Activated naive CD4-positive, alpha-beta T cell treated with anti-CD3 and anti-CD28 coated beads for 36 hours (primary cell): ENCODE measurements at regions not wholly inside any gene's neighbourhood (a gene's known extent, or its start where the extent isn't known, plus 50 kb on each side); places are given as distances from the start of the nearest gene placed in this dataset.
A peak's percentile ranks its signal among the peaks of the same experiment; 100 is the strongest.

Source experiments
- CTCF ChIA-PET: fragments of 350-600 bp; sonication (Branson Sonifier 250); formaldehyde crosslinking; loops from one replicate; lab custom pipeline; 2021; ENCODE audit warnings: antibody characterized with exemption; lab: Charles Lee
- DNase-seq: peaks from one replicate; pipeline ENCODE4 v3.0.0-alpha.2; 2020
- H3K27ac Mint-ChIP-seq: one replicate; pipeline ENCODE4 v1.8.0; 2021; ENCODE audit warnings: mild to moderate bottlenecking, mixed read lengths
- H3K27me3 Mint-ChIP-seq: one replicate; pipeline ENCODE4 v1.8.0; 2021; ENCODE audit warnings: low read depth, mixed read lengths
- H3K36me3 Mint-ChIP-seq: one replicate; pipeline ENCODE4 v1.8.0; 2021; ENCODE audit warnings: low read depth, mixed read lengths
- H3K4me1 Mint-ChIP-seq: one replicate; pipeline ENCODE4 v1.8.0; 2021; ENCODE audit warnings: low read depth, mixed read lengths
- H3K4me3 Mint-ChIP-seq: one replicate; pipeline ENCODE4 v1.8.0; 2021; ENCODE audit warnings: mild to moderate bottlenecking, moderate library complexity, mixed read lengths
- H3K9me3 Mint-ChIP-seq: one replicate; pipeline ENCODE4 v1.8.0; 2021; ENCODE audit warnings: mixed read lengths
- intact Hi-C: fragments of 100-400 bp; cut with micrococcal nuclease; formaldehyde crosslinking; loops from one replicate; pipeline ENCODE4 v1.15.1; 2023

GRCh38 chr2:238567996-238568395 is 141.3 kb downstream of the ASB1 start:
- intact Hi-C loops, result no loop called here
- H3K27me3 Mint-ChIP-seq, result no peaks in the 10 kb centered on the region
- no peaks in the 10 kb centered on the region for H3K36me3 Mint-ChIP-seq
- no peaks in the 10 kb centered on the region for H3K9me3 Mint-ChIP-seq
- H3K4me3 Mint-ChIP-seq, result no peak overlapping the region
- CTCF ChIA-PET, result no interaction called here
- H3K27ac Mint-ChIP-seq, result no peak overlapping the region
- H3K4me1 Mint-ChIP-seq, result no peaks in the 10 kb centered on the region
- DNase-seq, result no peak

GRCh38 chr2:238568455-238569440 is 142.0 kb downstream of the ASB1 start:
- H3K36me3 Mint-ChIP-seq, result no peaks in the 10 kb centered on the region
- intact Hi-C loops, result no loop called here
- CTCF ChIA-PET, result interaction anchor here (2.1 kb wide), 1 partner anchor 198 kb away, joined by 5 read pairs; no protein-coding TSS in a partner anchor
- no peak overlapping the region for H3K27ac Mint-ChIP-seq
- no peak overlapping the region for H3K4me3 Mint-ChIP-seq
- no peaks in the 10 kb centered on the region for H3K4me1 Mint-ChIP-seq
- DNase-seq, result no peak
- H3K27me3 Mint-ChIP-seq, result no peaks in the 10 kb centered on the region
- no peaks in the 10 kb centered on the region for H3K9me3 Mint-ChIP-seq

GRCh38 chr2:238569507-238570195 is 142.9 kb downstream of the ASB1 start:
- no peaks in the 10 kb centered on the region for H3K36me3 Mint-ChIP-seq
- H3K4me1 Mint-ChIP-seq, result no peaks in the 10 kb centered on the region
- no peak overlapping the region for H3K4me3 Mint-ChIP-seq
- CTCF ChIA-PET, result interaction anchor here (2.1 kb wide), 1 partner anchor 199 kb away, joined by 5 read pairs; no protein-coding TSS in a partner anchor
- intact Hi-C loops, result no loop called here
- no peaks in the 10 kb centered on the region for H3K27me3 Mint-ChIP-seq
- H3K27ac Mint-ChIP-seq, result no peak overlapping the region
- DNase-seq, result no peak
- H3K9me3 Mint-ChIP-seq, result no peaks in the 10 kb centered on the region

- intact Hi-C loops, result no loop called here
- no peak overlapping the region for H3K4me3 Mint-ChIP-seq
- CTCF ChIA-PET, result interaction anchor here (2.1 kb wide), 1 partner anchor 200 kb away, joined by 5 read pairs; no protein-coding TSS in a partner anchor
- DNase-seq, result no peak
- H3K36me3 Mint-ChIP-seq, result no peaks in the 10 kb centered on the region
- H3K27ac Mint-ChIP-seq, result no peak overlapping the region
- H3K4me1 Mint-ChIP-seq, result no peaks in the 10 kb centered on the region
- no peaks in the 10 kb centered on the region for H3K27me3 Mint-ChIP-seq
- H3K9me3 Mint-ChIP-seq, result no peaks in the 10 kb centered on the region
These were observed 143.7 kb downstream of the ASB1 start for GRCh38 chr2:238570391-238570790.

- no peaks in the 10 kb centered on the region for H3K36me3 Mint-ChIP-seq
- intact Hi-C loops, result no loop called here
- H3K27me3 Mint-ChIP-seq, result peaks cover 2% of the 10 kb centered on the region
- H3K4me1 Mint-ChIP-seq, result no peaks in the 10 kb centered on the region
- no peak for DNase-seq
- CTCF ChIA-PET, result interaction anchor here (2.1 kb wide), 1 partner anchor 200 kb away, joined by 5 read pairs; no protein-coding TSS in a partner anchor
- no peaks in the 10 kb centered on the region for H3K9me3 Mint-ChIP-seq
- H3K4me3 Mint-ChIP-seq, result no peak overlapping the region
- no peak overlapping the region for H3K27ac Mint-ChIP-seq
These were observed 144.2 kb downstream of the ASB1 start for GRCh38 chr2:238570926-238571325.

- no peaks in the 10 kb centered on the region for H3K36me3 Mint-ChIP-seq
- no peaks in the 10 kb centered on the region for H3K9me3 Mint-ChIP-seq
- H3K27ac Mint-ChIP-seq, result no peak overlapping the region
- intact Hi-C loops, result no loop called here
- no peaks in the 10 kb centered on the region for H3K4me1 Mint-ChIP-seq
- H3K4me3 Mint-ChIP-seq, result no peak overlapping the region
- peaks cover 3% of the 10 kb centered on the region for H3K27me3 Mint-ChIP-seq
- DNase-seq, result no peak
- CTCF ChIA-PET, result interaction anchor here (1.4 to 1.7 kb wide), 2 partner anchors 58 to 201 kb away, joined by 4 read pairs; no protein-coding TSS in a partner anchor
These were observed 145.1 kb downstream of the ASB1 start for GRCh38 chr2:238571661-238572372.

GRCh38 chr2:238573065-238573778 is 146.5 kb downstream of the ASB1 start:
- intact Hi-C loops, result no loop called here
- CTCF ChIA-PET, result interaction anchor here (0.5 to 1.7 kb wide), 5 partner anchors 20 to 202 kb away, joined by 3 to 4 read pairs (median 3); no protein-coding TSS in a partner anchor
- DNase-seq, result peak; percentile 28
- H3K9me3 Mint-ChIP-seq, result no peaks in the 10 kb centered on the region
- H3K36me3 Mint-ChIP-seq, result no peaks in the 10 kb centered on the region
- no peak overlapping the region for H3K27ac Mint-ChIP-seq
- peaks cover 3% of the 10 kb centered on the region for H3K27me3 Mint-ChIP-seq
- no peak overlapping the region for H3K4me3 Mint-ChIP-seq
- no peaks in the 10 kb centered on the region for H3K4me1 Mint-ChIP-seq

- CTCF ChIA-PET, result interaction anchor here (0.6 to 1.0 kb wide), 3 partner anchors 21 to 159 kb away, joined by 3 read pairs; no protein-coding TSS in a partner anchor
- Mint-ChIP-seq H3K27me3 (peaks cover 3% of the 10 kb centered on the region), H3K27ac (no peak overlapping the region), H3K4me3 (no peak overlapping the region), H3K9me3 (no peaks in the 10 kb centered on the region), H3K4me1 (no peaks in the 10 kb centered on the region), H3K36me3 (no peaks in the 10 kb centered on the region)
- no peak for DNase-seq
- intact Hi-C loops, result no loop called here
These were observed 147.2 kb downstream of the ASB1 start for GRCh38 chr2:238573916-238574315.

GRCh38 chr2:238574490-238575271 is 148.0 kb downstream of the ASB1 start:
- Mint-ChIP-seq H3K4me1 (no peaks in the 10 kb centered on the region), H3K36me3 (no peaks in the 10 kb centered on the region), H3K9me3 (no peaks in the 10 kb centered on the region), H3K27ac (no peak overlapping the region), H3K4me3 (no peak overlapping the region), H3K27me3 (peaks cover 3% of the 10 kb centered on the region)
- CTCF ChIA-PET, result no interaction called here
- no peak for DNase-seq
- intact Hi-C loops, result no loop called here

- Mint-ChIP-seq H3K4me1 (no peaks in the 10 kb centered on the region), H3K4me3 (no peak overlapping the region), H3K9me3 (no peaks in the 10 kb centered on the region), H3K27ac (no peak overlapping the region), H3K36me3 (no peaks in the 10 kb centered on the region), H3K27me3 (peaks cover 7% of the 10 kb centered on the region)
- no peak for DNase-seq
- CTCF ChIA-PET, result interaction anchor here (0.6 to 1.0 kb wide), 2 partner anchors 63 to 211 kb away, joined by 3 to 4 read pairs; no protein-coding TSS in a partner anchor
- intact Hi-C loops, result no loop called here
These were observed 149.9 kb downstream of the ASB1 start for GRCh38 chr2:238576674-238577073.

GRCh38 chr2:238578256-238578655 is 151.5 kb downstream of the ASB1 start:
- DNase-seq, result no peak
- H3K27me3 Mint-ChIP-seq, result peaks cover 7% of the 10 kb centered on the region
- CTCF ChIA-PET, result no interaction called here
- H3K36me3 Mint-ChIP-seq, result no peaks in the 10 kb centered on the region
- no peaks in the 10 kb centered on the region for H3K9me3 Mint-ChIP-seq
- H3K27ac Mint-ChIP-seq, result no peak overlapping the region
- no peak overlapping the region for H3K4me3 Mint-ChIP-seq
- intact Hi-C loops, result no loop called here
- H3K4me1 Mint-ChIP-seq, result no peaks in the 10 kb centered on the region
